Suprapubic skin (tissue), 4 donors: ENCODE measurements at regions not wholly inside any gene's neighbourhood (a gene's known extent, or its start where the extent isn't known, plus 50 kb on each side); places are given as distances from the start of the nearest gene placed in this dataset.

Experiments used
- CTCF ChIP-seq, 2 donors: fragments of 200-600 bp in 1 of 2; fragments of 450-650 bp in 1 of 2; sonication (generic) in 1 of 2; IDR thresholded peaks; one replicate each; pipeline ENCODE4 v1.5.1; 2016 to 2019; ENCODE audit warnings: antibody characterized with exemption in 2 of 2, mild to moderate bottlenecking in 1 of 2, moderate library complexity in 1 of 2
- EP300 ChIP-seq: sonication (generic); formaldehyde crosslinking; IDR thresholded peaks from one replicate; pipeline ENCODE4 v1.6.1; 2017; ENCODE audit warnings: antibody characterized with exemption
- POLR2A ChIP-seq, 2 donors: fragments of 450-650 bp; IDR thresholded peaks; one replicate each; pipeline ENCODE4 v1.6.1; 2017; ENCODE audit warnings: antibody characterized with exemption in 2 of 2, mild to moderate bottlenecking in 2 of 2, moderate library complexity in 2 of 2
- POLR2AphosphoS5 ChIP-seq, 3 donors: sonication (generic); formaldehyde crosslinking; IDR thresholded peaks; one replicate each; pipeline ENCODE4 v1.6.1; 2017; ENCODE audit warnings: antibody characterized with exemption in 3 of 3

- no peak for TF ChIP-seq CTCF (IDR thresholded peaks at IDR 0.05)
- TF ChIP-seq POLR2A (IDR thresholded peaks at IDR 0.05): no peak
- TF ChIP-seq EP300: no peak
- TF ChIP-seq POLR2AphosphoS5 (IDR thresholded peaks at IDR 0.05): no peak
These were observed 172.4 kb upstream of the IQSEC1 start for GRCh38 chr3:13245615-13245978.
